Activated naive CD4-positive, alpha-beta T cell treated with anti-CD3 and anti-CD28 coated beads for 36 hours (primary cell): ENCODE measurements at regions not wholly inside any gene's neighbourhood (a gene's known extent, or its start where the extent isn't known, plus 50 kb on each side); places are given as distances from the start of the nearest gene placed in this dataset.
"Not testable (repeated sequence)": the region's sequence is repeated elsewhere in the genome, so short reads cannot be mapped to it uniquely, and the experiment has no call there.

Experiments used
- CTCF ChIA-PET: fragments of 350-600 bp; sonication (Branson Sonifier 250); formaldehyde crosslinking; loops from one replicate; lab custom pipeline; 2021; ENCODE audit warnings: antibody characterized with exemption; lab: Charles Lee
- DNase-seq: peaks from one replicate; pipeline ENCODE4 v3.0.0-alpha.2; 2020
- H3K27ac Mint-ChIP-seq: one replicate; pipeline ENCODE4 v1.8.0; 2021; ENCODE audit warnings: mild to moderate bottlenecking, mixed read lengths
- H3K27me3 Mint-ChIP-seq: one replicate; pipeline ENCODE4 v1.8.0; 2021; ENCODE audit warnings: low read depth, mixed read lengths
- H3K36me3 Mint-ChIP-seq: one replicate; pipeline ENCODE4 v1.8.0; 2021; ENCODE audit warnings: low read depth, mixed read lengths
- H3K4me1 Mint-ChIP-seq: one replicate; pipeline ENCODE4 v1.8.0; 2021; ENCODE audit warnings: low read depth, mixed read lengths
- H3K4me3 Mint-ChIP-seq: one replicate; pipeline ENCODE4 v1.8.0; 2021; ENCODE audit warnings: mild to moderate bottlenecking, moderate library complexity, mixed read lengths
- H3K9me3 Mint-ChIP-seq: one replicate; pipeline ENCODE4 v1.8.0; 2021; ENCODE audit warnings: mixed read lengths
- intact Hi-C: fragments of 100-400 bp; cut with micrococcal nuclease; formaldehyde crosslinking; loops from one replicate; pipeline ENCODE4 v1.15.1; 2023

DNA sequence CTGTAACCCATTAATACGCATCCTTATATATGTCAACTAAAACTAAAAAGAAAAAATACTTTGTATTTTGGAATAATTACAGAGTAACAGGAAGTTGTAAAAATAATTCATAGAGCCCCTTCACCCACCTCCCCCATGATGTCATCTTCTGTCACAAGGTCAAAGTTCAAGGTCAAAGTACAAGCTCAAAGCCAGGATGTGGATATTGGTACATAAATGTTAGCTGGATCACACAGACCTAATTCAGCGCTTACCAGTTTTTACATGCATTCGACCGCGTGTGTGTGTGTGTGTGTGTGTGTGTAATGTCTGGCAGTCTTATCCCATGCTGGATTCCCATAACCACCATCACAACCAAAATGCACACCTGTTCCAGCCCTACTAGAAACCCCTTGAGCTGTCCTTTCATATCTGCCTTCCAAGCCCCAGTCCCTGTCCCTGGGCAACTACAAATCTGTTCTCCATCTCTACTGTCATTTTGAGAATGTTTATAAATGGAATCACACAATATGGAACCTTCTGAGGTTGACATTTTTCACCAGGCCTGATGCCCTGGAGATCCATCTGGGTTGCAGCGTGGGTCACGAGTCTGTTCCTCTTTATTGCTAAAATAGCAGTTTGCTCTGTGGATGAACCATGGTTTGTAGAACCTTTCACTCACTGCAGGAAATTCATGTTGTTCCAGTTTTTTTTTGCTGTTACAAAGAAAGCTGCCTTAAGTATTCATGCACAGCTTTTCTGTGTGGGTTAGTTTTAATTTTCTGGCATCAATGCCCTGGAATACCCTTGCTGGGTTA, 153.6 kb upstream of the PITRM1 start:
- Mint-ChIP-seq H3K27ac (no peak overlapping the region), H3K4me3 (no peak overlapping the region), H3K27me3 (no peaks in the 10 kb centered on the region), H3K4me1 (no peaks in the 10 kb centered on the region), H3K9me3 (no peaks in the 10 kb centered on the region), H3K36me3 (no peaks in the 10 kb centered on the region)
- CTCF ChIA-PET: no interaction called here
- DNase-seq: no peak
- intact Hi-C loops: no loop called here

GRCh38 chr10:3324612-3325038, 152.0 kb upstream of the PITRM1 start:
- H3K36me3 Mint-ChIP-seq: no peaks in the 10 kb centered on the region
- CTCF ChIA-PET: interaction anchor here (0.7 kb wide), 1 partner anchor 1489 kb away, joined by 3 read pairs; no protein-coding TSS in a partner anchor
- H3K27ac Mint-ChIP-seq: no peak overlapping the region
- no peak overlapping the region for H3K4me3 Mint-ChIP-seq
- intact Hi-C loops: no loop called here
- no peak for DNase-seq
- H3K4me1 Mint-ChIP-seq: no peaks in the 10 kb centered on the region
- H3K27me3 Mint-ChIP-seq: no peaks in the 10 kb centered on the region
- H3K9me3 Mint-ChIP-seq: no peaks in the 10 kb centered on the region

GRCh38 chr10:3323865-3324498, 151.4 kb upstream of the PITRM1 start:
- no peaks in the 10 kb centered on the region for H3K36me3 Mint-ChIP-seq
- no peak overlapping the region for H3K4me3 Mint-ChIP-seq
- peaks cover 2% of the 10 kb centered on the region for H3K27me3 Mint-ChIP-seq
- CTCF ChIA-PET: interaction anchor here (0.5 to 0.7 kb wide), 2 partner anchors 304 to 1490 kb away, joined by 3 read pairs; no protein-coding TSS in a partner anchor
- H3K9me3 Mint-ChIP-seq: no peaks in the 10 kb centered on the region
- peaks cover 2% of the 10 kb centered on the region for H3K4me1 Mint-ChIP-seq
- DNase-seq: no peak
- H3K27ac Mint-ChIP-seq: no peak overlapping the region
- intact Hi-C loops: no loop called here

GRCh38 chr10:3321123-3321522, 148.5 kb upstream of the PITRM1 start:
- intact Hi-C loops: no loop called here
- H3K27ac Mint-ChIP-seq: no peak overlapping the region
- peaks cover 4% of the 10 kb centered on the region for H3K4me1 Mint-ChIP-seq
- CTCF ChIA-PET: no interaction called here
- no peaks in the 10 kb centered on the region for H3K36me3 Mint-ChIP-seq
- H3K4me3 Mint-ChIP-seq: no peak overlapping the region
- H3K9me3 Mint-ChIP-seq: no peaks in the 10 kb centered on the region
- no peak for DNase-seq
- H3K27me3 Mint-ChIP-seq: peaks cover 10% of the 10 kb centered on the region

GRCh38 chr10:3319811-3320226, 147.2 kb upstream of the PITRM1 start:
- Mint-ChIP-seq H3K27me3 (peaks cover 13% of the 10 kb centered on the region), H3K36me3 (no peaks in the 10 kb centered on the region), H3K4me1 (peaks cover 4% of the 10 kb centered on the region), H3K27ac (no peak overlapping the region), H3K4me3 (no peak overlapping the region), H3K9me3 (no peaks in the 10 kb centered on the region)
- intact Hi-C loops: no loop called here
- no peak for DNase-seq
- CTCF ChIA-PET: no interaction called here

GRCh38 chr10:3318480-3318807, 145.9 kb upstream of the PITRM1 start:
- H3K27me3 Mint-ChIP-seq: peaks cover 19% of the 10 kb centered on the region
- H3K27ac Mint-ChIP-seq, H3K36me3 Mint-ChIP-seq, CTCF ChIA-PET, DNase-seq, intact Hi-C loops, H3K9me3 Mint-ChIP-seq, H3K4me3 Mint-ChIP-seq: not testable (repeated sequence)
- H3K4me1 Mint-ChIP-seq: peaks cover 11% of the 10 kb centered on the region

DNA sequence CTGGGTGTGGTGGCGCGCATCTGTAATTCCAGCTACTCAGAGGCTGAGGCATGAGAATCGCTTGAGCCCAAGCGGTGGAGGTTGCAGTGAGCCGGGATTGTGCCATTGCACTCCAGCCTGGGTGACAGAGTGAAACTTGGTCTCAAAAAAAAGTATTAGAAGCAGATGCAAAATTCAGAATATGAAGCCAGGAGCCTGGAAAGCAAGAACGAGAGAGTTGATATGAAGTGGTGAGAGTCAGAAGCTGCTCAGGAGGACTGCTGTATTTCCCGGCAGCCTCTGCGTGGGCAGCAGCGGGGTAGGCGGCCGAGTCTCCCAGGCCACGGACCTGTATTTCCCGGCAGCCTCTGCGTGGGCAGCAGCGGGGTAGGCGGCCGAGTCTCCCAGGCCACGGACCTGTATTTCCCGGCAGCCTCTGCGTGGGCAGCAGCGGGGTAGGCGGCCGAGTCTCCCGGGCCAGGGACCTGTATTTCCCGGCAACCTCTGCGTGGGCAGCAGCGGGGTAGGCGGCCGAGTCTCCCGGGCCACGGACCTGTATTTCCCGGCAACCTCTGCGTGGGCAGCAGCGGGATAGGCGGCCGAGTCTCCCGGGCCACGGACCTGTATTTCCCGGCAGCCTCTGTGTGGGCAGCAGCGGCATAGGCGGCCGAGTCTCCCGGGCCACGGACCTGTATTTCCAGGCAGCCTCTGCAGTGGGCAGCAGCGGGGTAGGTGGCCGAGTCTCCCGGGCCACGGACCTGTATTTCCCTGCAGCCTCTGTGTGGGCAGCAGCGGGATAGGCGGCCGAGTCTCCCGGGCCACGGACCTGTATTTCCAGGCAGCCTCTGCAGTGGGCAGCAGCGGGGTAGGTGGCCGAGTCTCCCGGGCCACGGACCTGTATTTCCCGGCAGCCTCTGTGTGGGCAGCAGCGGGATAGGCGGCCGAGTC, 145.2 kb upstream of the PITRM1 start:
- intact Hi-C loops, H3K27ac Mint-ChIP-seq, H3K36me3 Mint-ChIP-seq, H3K9me3 Mint-ChIP-seq, CTCF ChIA-PET, H3K4me3 Mint-ChIP-seq, DNase-seq: not testable (repeated sequence)
- Mint-ChIP-seq H3K27me3 (peaks cover 23% of the 10 kb centered on the region), H3K4me1 (peaks cover 11% of the 10 kb centered on the region)

DNA sequence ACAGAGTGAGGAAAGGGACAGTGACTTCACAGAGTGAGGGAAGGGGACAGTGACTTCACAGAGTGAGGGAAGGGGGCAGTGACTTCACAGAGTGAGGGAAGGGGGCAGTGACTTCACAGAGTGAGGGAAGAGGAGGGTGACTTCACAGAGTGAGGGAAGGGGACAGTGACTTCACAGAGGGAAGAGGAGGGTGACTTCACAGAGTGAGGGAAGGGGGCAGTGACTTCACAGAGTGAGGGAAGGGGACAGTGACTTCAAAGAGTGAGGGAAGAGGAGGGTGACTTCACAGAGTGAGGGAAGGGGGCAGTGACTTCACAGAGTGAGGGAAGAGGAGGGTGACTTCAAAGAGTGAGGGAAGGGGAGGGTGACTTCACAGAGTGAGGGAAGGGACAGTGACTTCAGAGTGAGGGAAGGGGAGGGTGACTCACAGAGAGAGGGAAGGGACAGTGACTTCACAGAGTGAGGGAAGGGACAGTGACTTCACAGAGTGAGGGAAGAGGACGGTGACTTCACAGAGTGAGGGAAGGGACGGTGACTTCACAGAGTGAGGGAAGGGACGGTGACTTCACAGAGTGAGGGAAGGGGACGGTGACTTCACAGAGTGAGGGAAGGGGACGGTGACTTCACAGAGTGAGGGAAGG, 142.0 kb upstream of the PITRM1 start:
- H3K27ac Mint-ChIP-seq, H3K9me3 Mint-ChIP-seq, H3K36me3 Mint-ChIP-seq, CTCF ChIA-PET, H3K4me3 Mint-ChIP-seq: not testable (repeated sequence)
- peak; percentile 9 for DNase-seq
- H3K4me1 Mint-ChIP-seq: peaks cover 11% of the 10 kb centered on the region
- intact Hi-C loops: loop anchor here (5.0 kb wide), 1 partner anchor 1338 kb away; no protein-coding TSS in a partner anchor
- H3K27me3 Mint-ChIP-seq: peaks cover 23% of the 10 kb centered on the region

- H3K9me3 Mint-ChIP-seq, H3K27ac Mint-ChIP-seq, H3K4me3 Mint-ChIP-seq, H3K4me1 Mint-ChIP-seq, CTCF ChIA-PET, H3K36me3 Mint-ChIP-seq: not testable (repeated sequence)
- peaks cover 21% of the 10 kb centered on the region for H3K27me3 Mint-ChIP-seq
- DNase-seq: peak; percentile 28
- intact Hi-C loops: loop anchor here (5.0 kb wide), 1 partner anchor 1338 kb away; no protein-coding TSS in a partner anchor
Observed at GRCh38 chr10:3313784-3314444, 141.3 kb upstream of the PITRM1 start.

DNA sequence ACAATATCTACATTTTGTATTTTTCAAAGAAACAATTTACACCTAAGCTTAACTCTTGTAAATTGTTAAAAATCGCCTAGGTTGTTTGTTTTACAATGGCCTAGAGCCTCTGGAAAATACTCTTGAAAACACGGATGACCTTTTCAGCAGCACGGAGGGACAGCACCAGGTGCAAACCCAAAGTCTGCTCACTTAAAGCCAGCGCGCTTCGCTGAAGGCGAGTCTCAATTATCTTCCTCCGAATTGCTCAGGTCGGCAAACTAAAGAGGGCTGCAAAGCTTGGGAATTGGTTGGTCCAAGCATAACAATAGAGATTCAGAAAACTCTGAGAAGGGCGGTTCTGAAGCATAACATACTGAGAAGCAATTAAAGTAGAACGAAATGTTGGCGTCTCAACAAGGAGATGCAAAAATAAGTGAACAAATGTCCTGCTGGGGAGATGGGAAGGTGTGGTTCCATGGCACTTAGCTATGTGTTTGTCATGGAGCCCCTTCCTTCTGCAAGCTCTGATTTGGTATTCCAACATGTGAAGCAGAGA, 139.9 kb upstream of the PITRM1 start:
- CTCF ChIA-PET: no interaction called here
- H3K27ac Mint-ChIP-seq: no peak overlapping the region
- H3K27me3 Mint-ChIP-seq: peaks cover 23% of the 10 kb centered on the region

DNA sequence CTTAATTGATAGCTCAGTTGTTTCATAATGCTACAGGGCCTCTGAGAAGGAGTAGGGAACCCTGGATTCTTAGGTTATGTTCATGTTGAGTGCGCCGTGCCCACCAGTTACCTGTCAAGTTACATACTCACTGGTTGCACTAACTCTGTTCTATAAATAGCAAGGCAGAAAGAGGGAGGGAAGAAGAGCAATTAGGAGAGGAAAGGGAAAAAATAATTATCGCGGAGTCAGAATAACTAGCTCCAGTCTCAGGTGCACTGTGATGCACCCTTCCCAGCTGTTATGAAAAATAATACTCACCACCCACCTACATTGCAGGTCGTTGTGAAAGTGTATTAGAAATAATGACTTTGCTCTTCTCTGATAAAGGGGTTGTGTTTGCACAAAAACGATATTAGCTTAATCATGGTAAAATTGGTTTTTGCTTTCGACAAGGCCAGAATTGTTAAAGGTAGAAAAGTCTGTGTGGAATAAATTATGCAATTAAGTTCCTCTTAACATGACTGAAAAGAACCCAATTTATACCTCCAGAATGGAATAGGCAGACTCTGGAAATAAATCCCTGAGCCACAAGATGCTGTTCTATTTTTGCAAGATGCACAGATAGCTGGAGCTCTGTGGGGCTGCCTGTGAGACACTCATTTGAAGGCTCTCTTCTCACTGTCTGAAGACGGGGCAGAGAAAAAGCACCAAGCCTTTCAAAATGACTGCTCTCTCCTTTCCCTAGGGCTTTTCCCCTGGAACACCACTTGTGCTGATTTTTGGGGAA, 137.6 kb upstream of the PITRM1 start:
- Mint-ChIP-seq H3K27ac (no peak overlapping the region), H3K4me3 (no peak overlapping the region), H3K36me3 (no peaks in the 10 kb centered on the region), H3K9me3 (no peaks in the 10 kb centered on the region), H3K27me3 (peaks cover 22% of the 10 kb centered on the region), H3K4me1 (peaks cover 6% of the 10 kb centered on the region)
- CTCF ChIA-PET: no interaction called here
- intact Hi-C loops: loop anchor here (5.0 kb wide), 1 partner anchor 1342 kb away; no protein-coding TSS in a partner anchor
- DNase-seq: no peak

More for the DNA sequence above, 139.9 kb upstream of the PITRM1 start:
- intact Hi-C loops: loop anchor here (5.0 kb wide), 1 partner anchor 1340 kb away; no protein-coding TSS in a partner anchor
- Mint-ChIP-seq H3K36me3 (no peaks in the 10 kb centered on the region), H3K9me3 (no peaks in the 10 kb centered on the region), H3K4me1 (peaks cover 6% of the 10 kb centered on the region), H3K4me3 (no peak overlapping the region)
- no peak for DNase-seq
